ENCODE measurements at regions not wholly inside any gene's neighbourhood (a gene's known extent, or its start where the extent isn't known, plus 50 kb on each side); places are given as distances from the start of the nearest gene placed in this dataset.
"Not testable (repeated sequence)": the region's sequence is repeated elsewhere in the genome, so short reads cannot be mapped to it uniquely, and the experiment has no call there.

GRCh38 chr20:12113468-12114371 is 196.0 kb downstream of the BTBD3 start:
- DNase-seq (ENCODE audit: low read depth in 1 of 2, low spot score in 1 of 2), result peak in 1 of 2 experiments; percentile 28
- TF ChIP-seq JUND (IDR thresholded peaks at IDR 0.05; ENCODE audit: low read depth), result no peak
- in situ Hi-C loops (cut with HindIII; ENCODE audit: low pct_unique_long_range_greater_than_20kb, low sequenced_read_pairs), result no loop called here

- in situ Hi-C loops (cut with HindIII; ENCODE audit: low pct_unique_long_range_greater_than_20kb, low sequenced_read_pairs); DNase-seq (ENCODE audit: low read depth in 1 of 2, low spot score in 1 of 2): not testable (repeated sequence)
Observed at GRCh38 chr20:12129114-12129513, 211.4 kb downstream of the BTBD3 start.

GRCh38 chr20:12129532-12129931 is 211.8 kb downstream of the BTBD3 start:
- DNase-seq (ENCODE audit: low read depth in 1 of 2, low spot score in 1 of 2); in situ Hi-C loops (cut with HindIII; ENCODE audit: low pct_unique_long_range_greater_than_20kb, low sequenced_read_pairs): not testable (repeated sequence)

- TF ChIP-seq JUND (IDR thresholded peaks at IDR 0.05; ENCODE audit: low read depth), result no peak
- in situ Hi-C loops (cut with HindIII; ENCODE audit: low pct_unique_long_range_greater_than_20kb, low sequenced_read_pairs), result no loop called here
- DNase-seq (ENCODE audit: low read depth in 1 of 2, low spot score in 1 of 2), result no peak
Observed at GRCh38 chr20:12130781-12131180, 213.1 kb downstream of the BTBD3 start.

- in situ Hi-C loops (cut with HindIII; ENCODE audit: low pct_unique_long_range_greater_than_20kb, low sequenced_read_pairs), result no loop called here
- DNase-seq (ENCODE audit: low read depth in 1 of 2, low spot score in 1 of 2), result no peak
- no peak for TF ChIP-seq JUND (IDR thresholded peaks at IDR 0.05; ENCODE audit: low read depth)
Observed at GRCh38 chr20:12133553-12133952, 215.9 kb downstream of the BTBD3 start.

GRCh38 chr20:12145951-12146350 is 228.3 kb downstream of the BTBD3 start:
- in situ Hi-C loops (cut with HindIII; ENCODE audit: low pct_unique_long_range_greater_than_20kb, low sequenced_read_pairs); DNase-seq (ENCODE audit: low read depth in 1 of 2, low spot score in 1 of 2): not testable (repeated sequence)

- in situ Hi-C loops (cut with HindIII; ENCODE audit: low pct_unique_long_range_greater_than_20kb, low sequenced_read_pairs), result no loop called here
- DNase-seq (ENCODE audit: low read depth in 1 of 2, low spot score in 1 of 2), result no peak
Observed at GRCh38 chr20:12152996-12153395, 235.3 kb downstream of the BTBD3 start.

GRCh38 chr20:12153628-12154027 is 235.9 kb downstream of the BTBD3 start:
- DNase-seq (ENCODE audit: low read depth in 1 of 2, low spot score in 1 of 2), result no peak
- no peak for TF ChIP-seq JUND (IDR thresholded peaks at IDR 0.05; ENCODE audit: low read depth)
- in situ Hi-C loops (cut with HindIII; ENCODE audit: low pct_unique_long_range_greater_than_20kb, low sequenced_read_pairs), result no loop called here

More at GRCh38 chr20:12152996-12153395, 235.3 kb downstream of the BTBD3 start:
- TF ChIP-seq JUND (IDR thresholded peaks at IDR 0.05; ENCODE audit: low read depth), result no peak

- no peak for TF ChIP-seq JUND (IDR thresholded peaks at IDR 0.05; ENCODE audit: low read depth)
- in situ Hi-C loops (cut with HindIII; ENCODE audit: low pct_unique_long_range_greater_than_20kb, low sequenced_read_pairs), result no loop called here
- DNase-seq (ENCODE audit: low read depth in 1 of 2, low spot score in 1 of 2), result no peak
Observed at GRCh38 chr20:12156252-12156651, 238.6 kb downstream of the BTBD3 start.

- no peak for TF ChIP-seq JUND (IDR thresholded peaks at IDR 0.05; ENCODE audit: low read depth)
- no peak for DNase-seq (ENCODE audit: low read depth in 1 of 2, low spot score in 1 of 2)
- in situ Hi-C loops (cut with HindIII; ENCODE audit: low pct_unique_long_range_greater_than_20kb, low sequenced_read_pairs), result no loop called here
Observed at GRCh38 chr20:12159261-12159660, 241.6 kb downstream of the BTBD3 start.

GRCh38 chr20:12161734-12162133 is 244.0 kb downstream of the BTBD3 start:
- TF ChIP-seq JUND (IDR thresholded peaks at IDR 0.05; ENCODE audit: low read depth), result no peak
- in situ Hi-C loops (cut with HindIII; ENCODE audit: low pct_unique_long_range_greater_than_20kb, low sequenced_read_pairs), result no loop called here
- no peak for DNase-seq (ENCODE audit: low read depth in 1 of 2, low spot score in 1 of 2)

GRCh38 chr20:12166053-12166717 is 248.5 kb downstream of the BTBD3 start:
- in situ Hi-C loops (cut with HindIII; ENCODE audit: low pct_unique_long_range_greater_than_20kb, low sequenced_read_pairs), result no loop called here
- no peak for DNase-seq (ENCODE audit: low read depth in 1 of 2, low spot score in 1 of 2)
- TF ChIP-seq JUND (IDR thresholded peaks at IDR 0.05; ENCODE audit: low read depth), result no peak

GRCh38 chr20:12170406-12170805 is 252.7 kb downstream of the BTBD3 start:
- DNase-seq (ENCODE audit: low read depth in 1 of 2, low spot score in 1 of 2), result no peak
- in situ Hi-C loops (cut with HindIII; ENCODE audit: low pct_unique_long_range_greater_than_20kb, low sequenced_read_pairs), result no loop called here
- TF ChIP-seq JUND (IDR thresholded peaks at IDR 0.05; ENCODE audit: low read depth), result no peak
